Middle frontal gyrus (tissue), 1 donor: ENCODE measurements at regions not wholly inside any gene's neighbourhood (a gene's known extent, or its start where the extent isn't known, plus 50 kb on each side); places are given as distances from the start of the nearest gene placed in this dataset.

Experiments used
- DNase-seq: peaks from one replicate; pipeline ENCODE4 v3.0.0-alpha.2; 2015; ENCODE audit warnings: low spot score; ENCODE audit errors: extremely low spot score

DNA sequence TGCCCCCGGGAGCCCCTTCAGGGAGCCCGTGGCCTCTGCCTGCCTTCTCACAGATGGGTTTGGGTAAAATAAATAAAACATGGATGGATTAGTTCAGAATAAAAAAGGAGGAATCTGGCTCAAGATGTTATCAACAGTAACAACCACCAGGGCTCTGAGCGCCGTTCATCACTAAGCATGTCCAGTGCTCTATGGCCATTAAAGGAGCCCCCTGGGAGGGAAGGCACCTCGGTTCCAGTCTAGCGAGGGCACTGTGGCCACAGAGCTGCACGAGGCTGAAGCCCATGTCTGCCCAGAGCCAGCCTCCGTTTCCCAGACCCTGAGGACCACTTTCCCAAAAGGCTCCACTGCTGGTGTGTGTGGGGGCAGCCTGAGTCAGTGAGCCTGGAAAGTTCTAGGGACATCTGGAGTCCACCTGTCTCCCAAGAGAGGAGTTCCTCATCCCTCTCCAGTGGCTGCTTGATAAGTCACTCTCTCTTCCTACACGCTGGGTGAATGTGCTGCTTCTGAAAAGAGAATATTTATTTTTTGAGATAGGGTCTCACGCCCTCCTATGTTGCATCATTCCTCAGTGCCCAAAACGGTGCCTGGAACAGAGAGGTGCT lies 614.6 kb downstream of the TBC1D22A start:
- no peak for DNase-seq

DNA sequence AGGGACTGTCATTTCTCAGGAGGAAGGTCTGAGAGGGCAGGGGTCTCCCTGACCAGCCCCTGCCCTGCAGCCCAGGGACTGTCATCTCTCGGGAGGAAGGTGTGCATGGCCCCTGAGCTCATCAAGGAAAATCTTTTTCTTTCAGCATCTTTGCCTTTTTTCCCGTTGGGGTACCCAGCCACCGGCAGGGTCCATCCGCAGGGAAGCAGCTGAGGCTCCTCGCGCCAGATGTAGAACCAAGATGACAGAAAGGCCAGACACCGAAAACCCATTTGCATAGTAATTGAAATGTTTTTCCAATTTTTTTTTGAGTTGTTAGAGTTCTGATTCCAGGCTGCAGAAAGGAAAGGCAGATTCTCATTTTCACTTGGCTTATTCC lies 613.9 kb downstream of the TBC1D22A start:
- DNase-seq: no peak

DNA sequence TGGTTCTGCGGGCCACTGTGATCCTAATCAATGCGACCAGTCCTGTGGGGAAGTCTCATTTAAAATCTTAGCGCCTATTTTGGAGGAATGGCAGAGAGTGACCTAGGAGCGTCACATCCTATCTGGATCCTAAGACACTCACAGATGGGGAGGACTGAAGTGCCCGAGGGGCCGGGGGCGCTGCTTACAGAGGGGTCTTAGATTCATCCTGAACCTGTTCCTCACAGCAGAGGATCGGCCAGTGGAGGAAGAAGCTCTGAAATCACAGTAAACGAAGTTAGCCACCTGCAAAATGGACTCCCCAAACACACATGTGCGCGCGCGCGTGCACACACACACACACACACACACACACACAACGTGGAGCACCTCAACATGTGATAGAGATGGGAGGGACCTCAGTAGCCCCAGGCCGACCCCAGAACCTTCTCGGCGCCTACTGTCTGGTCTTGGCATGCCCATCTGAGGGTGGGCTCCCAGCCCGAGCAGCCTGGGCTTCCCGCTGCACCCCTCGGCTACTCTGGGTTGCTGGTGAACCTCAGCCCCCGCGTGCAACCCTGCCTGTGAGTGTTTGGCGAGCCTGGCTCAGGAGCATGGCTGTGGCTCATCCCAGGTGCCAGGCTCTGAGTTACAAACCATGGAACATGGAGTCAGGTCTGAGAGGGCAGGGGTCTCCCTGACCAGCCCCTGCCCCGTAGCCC lies 613.3 kb downstream of the TBC1D22A start:
- DNase-seq: no peak

DNA sequence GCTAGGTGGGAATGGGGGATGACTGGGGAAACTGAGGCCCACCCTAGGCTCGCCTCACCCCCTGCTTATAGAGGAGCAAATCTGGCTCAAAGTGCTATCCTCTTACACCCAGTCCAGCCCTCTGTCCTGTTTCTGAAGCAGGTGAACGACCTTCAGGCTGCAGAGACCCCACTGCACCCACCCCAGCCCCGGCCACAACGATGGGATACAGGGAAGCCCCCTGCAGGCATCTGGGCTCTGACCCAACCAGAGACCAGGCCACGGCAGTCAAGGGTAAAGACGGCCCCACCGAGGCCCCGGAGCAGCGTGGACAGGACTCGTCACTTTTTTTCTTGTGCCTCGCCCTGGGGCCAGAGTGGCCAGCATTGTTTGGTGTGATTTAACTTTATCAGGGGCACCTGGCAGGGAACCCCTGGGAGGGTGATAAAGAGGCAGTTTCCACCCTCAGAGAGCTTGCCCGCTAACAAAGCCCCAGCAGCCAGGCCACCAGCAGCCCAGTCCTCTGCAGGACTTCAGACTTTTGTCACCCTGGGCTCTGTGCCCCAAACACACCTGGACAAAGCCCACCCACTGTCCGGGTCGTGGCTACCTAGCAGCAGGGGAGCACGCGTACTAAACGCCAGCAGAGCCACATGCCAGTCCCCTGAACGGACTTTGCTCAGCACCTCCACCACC lies 612.6 kb downstream of the TBC1D22A start:
- DNase-seq: no peak

DNA sequence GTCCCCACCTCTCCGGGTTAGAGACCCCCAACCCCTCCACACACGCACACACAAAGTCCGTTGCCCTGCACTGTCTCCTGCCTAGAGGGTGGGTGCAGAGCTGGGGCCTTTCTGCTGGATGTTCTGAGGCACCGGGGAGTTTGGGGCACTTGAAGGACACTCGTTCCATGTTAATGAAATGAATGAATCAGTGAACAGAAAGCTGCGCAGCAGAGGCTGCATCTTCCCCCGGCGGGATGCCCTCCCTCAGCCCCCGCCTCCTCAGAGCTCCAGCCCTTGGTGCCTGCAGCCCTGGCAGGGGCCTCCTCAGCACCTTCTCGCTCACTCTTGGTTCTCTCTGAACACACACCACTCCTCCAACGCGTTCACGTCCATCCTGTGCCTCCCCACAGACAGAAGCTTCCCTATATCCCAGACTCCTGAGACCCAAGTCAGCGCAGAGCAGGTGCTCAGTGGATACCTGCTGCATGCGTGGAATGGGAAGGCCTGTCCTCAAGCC lies 611.9 kb downstream of the TBC1D22A start:
- DNase-seq: no peak

DNA sequence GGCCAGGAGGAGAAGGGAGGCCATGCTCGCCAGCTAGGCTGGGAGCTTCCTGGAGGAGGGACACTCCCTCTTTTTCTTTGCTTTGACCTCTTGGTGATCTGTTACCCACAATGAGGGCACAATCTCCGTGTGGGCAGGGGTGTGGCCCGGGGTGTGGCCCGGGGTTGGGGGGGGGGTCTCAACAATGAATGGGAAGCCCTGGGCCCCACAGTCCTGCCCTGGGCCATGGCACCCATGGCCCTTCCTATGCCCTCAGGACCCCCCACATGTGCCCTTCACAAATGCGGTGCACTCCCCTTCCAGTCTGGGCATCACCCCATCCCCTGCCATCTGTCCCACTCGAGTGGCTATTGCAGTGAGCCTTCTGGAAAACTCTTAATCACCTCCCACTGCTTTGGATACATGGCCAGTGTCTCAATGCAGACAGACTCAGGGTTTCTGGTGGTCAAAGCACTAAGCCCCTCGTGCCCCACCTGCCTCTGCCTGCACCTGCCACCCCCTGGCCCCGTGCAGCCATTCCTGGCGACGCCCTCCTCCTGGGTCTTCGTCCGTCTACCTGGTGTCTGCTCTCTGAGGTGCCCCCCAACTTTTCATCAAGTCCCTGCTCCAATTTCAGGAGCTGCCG lies 611.3 kb downstream of the TBC1D22A start:
- no peak for DNase-seq

DNA sequence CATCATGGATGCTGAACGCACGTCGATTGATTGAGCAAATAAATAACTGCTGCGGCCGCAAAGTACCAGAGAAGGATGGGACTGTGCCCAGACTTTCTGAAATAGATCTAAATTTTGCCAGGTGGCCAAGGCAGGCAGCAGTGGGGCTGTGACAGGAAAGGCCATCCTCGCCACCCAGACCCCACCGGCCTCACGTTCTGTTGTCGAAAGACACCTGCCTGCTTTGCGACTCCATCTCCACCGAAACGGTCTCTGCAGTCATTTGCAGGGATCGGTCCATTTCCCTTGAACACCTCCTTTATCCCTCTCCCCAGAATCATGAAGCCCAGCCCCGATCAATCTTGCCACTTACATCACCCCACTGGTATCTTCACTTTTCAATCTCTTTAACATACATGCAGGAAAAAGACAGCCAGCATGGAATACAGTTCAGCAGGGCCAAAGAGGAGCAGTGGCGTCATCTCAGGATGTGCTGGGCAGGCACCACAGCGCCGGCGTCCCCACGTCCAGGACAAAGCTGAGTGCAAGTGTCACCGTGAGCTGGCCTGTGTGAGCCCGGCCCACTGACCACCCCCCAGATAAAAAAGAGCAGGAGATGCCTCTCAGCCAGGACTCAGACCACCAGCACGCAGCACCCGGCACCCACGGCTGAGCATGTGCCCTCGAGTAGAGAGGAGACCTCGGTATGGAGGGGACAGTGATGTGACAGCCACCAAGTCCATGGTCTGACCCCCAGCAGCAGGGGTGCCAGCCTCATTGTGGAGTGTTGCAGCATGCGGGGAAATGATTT lies 610.3 kb downstream of the TBC1D22A start:
- DNase-seq: no peak

DNA sequence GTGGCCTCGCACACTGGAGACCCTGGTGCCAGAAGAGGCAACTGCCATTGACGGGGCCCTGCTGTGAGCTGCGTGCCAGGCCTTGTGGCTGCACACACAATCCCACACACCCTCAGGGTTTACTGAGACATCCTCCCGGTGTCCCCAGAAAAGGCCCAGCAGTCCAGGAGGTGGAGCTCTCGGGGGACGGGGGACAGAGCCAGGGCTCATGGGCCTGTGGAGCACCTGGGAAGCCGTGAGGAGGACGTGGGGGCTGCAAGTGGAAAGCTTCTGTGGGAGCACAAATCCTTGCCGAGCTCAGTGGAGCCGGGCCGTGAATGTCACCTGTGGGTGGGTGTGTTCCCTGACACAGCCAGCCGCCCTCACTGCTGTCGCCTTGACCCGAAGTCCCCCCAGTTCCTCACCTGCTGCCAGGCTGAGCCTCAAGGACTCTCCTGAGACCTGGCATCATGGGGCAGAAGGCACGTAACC lies 609.7 kb downstream of the TBC1D22A start:
- DNase-seq: no peak

DNA sequence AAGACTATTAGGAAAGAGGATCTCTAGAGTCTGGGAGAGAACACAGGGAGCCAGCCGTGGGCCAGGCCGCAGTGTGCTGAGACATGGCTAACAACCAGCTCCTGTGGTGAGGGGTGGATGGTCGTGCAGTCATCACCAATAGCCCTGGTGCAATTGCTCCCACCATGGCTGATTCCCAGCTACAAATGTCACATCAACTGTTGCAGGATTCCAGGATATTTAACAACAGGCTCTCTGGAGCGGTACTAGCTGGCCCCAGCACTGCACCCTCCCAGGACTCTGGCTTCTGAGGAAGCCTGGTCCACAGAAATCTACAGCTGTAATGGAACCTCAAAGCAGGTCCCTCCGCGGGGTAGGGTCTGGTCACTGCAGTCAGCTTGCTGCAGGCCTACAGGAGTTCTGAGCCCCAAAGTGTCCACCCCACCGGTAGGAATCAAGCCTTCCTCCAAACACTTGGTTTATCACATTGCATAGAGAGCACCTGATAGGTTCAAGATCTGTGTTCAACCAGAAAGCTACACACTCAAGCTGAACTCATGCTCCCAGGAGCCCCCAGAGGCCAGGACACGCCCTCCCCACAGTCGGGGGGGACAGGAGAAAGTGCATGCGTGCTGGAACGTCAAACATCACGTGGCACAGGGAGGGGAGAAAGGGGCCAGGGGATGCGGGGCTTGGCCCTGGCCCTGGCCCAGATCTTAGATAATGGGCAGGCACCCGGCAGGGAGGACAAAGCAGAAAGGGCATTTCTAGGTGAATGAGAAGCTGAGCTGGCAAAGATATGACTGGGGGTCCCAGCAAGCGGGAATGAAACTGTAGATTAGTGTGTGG lies 609.0 kb downstream of the TBC1D22A start:
- no peak for DNase-seq

DNA sequence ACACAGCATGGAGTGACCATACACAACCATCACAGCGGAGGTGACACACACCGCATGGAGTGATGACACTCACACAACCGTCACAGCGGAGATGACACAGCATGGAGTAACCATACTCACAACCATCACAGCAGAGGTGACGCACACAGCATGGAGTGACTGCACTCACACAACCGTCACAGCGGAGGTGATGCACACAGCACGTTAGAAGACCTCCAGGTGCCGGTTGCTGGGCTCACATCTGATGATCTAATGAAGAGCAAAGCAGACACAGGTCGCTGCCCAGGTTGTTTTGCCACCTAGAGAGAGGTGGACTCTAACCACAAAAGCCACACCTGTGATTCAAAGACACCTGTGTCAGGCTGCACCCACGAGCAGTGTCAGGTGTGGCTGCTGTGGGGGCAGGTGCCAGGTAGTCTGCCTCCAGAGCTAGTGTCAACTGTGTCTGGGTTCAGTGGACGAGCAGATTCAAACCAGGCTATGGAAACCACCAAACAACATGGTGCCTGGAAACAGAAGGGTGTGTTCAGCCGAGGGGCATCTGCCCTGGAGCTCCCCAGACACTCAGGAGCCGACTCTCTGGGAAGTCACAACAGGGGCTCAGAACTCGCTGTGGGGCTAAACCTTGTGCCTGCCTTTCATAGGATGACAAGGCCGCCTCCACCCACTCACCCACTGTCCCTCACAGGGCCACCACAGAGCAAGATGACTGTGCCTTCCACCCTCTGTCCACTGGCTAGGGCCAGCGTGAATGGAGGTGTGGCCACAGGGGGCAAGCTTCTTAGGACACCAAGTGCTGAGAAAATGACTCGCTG lies 608.2 kb downstream of the TBC1D22A start:
- no peak for DNase-seq

DNA sequence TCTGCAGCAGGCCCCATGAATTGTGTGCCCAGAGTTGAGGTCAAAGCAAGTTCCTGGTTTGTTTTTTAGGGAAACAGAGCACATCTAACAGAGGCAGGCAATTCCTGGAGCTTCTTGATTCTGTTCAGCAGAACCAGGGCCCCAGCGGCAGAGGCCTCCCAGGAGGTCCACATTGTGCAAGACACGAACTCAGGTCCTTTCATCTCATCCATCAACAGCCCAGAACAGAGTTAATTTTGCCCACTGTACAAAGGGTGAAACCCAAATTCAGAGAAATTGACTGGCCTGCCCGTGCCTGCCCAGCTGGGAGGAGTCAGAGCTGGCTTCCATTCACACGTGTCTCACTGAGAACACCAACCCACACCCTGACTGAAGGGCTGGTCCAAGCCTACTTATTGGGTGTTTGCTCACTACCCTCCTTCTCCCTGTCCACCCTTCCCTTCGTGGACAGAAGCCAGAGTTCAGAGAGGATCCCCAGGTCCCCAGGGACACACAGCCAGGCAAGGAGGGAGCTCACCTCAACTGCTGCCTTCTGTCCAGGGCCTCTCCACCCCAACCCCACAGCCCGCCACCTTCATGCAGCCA lies 607.1 kb downstream of the TBC1D22A start:
- no peak for DNase-seq

DNA sequence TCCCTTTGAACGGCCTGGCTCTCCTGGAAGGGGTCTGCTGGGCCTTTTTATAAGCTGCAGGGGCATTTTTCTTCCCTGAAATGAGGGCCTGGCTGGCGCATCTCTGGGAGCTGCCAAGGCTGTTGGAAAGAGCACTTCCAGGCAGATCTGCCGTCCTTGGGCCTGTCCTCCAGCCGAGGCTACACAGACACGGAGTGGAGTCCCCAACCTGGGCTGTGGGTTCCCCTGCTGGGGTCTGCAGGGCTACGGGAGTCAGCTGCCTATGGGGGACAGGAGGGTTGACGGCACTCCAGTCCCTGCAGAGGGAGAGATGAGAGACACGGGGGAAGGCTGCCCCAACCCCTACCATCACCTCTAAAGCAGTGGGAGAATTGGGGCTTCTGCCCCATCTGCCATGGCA lies 606.6 kb downstream of the TBC1D22A start:
- DNase-seq: no peak

DNA sequence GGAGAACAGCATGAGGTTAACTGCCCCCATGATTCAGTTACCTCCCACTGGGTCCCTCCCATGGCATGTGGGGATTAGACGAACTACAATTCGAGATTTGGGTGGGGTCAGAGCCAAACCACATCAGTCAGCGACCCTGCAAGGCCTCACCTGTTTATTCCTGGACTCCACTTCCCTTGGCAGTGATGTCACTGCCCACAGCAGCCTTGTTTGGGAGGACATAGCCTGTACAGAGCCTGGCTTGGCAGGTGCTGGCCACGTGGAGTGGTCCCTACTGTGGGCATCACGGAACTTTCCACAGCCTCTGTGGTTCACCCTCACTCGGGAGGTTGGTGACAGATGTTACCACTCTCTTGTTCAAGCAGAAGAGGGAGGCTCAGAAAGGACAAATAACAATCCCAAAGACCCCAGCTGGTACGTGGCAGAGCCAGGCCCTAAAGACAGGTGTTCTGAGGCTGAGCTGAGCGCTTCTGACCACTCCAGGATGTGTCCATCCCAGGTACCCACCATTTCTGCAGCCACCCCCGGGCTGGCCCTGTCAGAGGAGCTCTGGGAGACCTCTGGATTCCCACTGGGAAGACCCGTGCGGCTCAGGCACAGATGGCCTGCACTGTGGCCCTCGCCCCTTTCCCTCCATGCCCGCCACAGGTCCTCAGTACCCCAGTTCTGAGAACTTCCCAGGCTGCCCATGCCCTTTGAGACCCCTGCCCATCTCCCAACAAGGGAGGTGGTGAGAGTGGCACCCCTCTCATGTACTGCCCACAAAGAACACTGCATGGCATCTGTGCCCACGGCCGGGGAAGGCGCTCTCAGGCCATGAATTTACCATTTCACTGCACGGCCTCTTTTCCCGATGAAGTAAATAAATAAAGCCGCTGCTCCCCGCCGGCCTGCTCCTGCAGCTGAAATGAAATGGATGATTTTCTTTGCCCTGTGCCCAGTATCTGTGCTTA lies 605.8 kb downstream of the TBC1D22A start:
- no peak for DNase-seq

DNA sequence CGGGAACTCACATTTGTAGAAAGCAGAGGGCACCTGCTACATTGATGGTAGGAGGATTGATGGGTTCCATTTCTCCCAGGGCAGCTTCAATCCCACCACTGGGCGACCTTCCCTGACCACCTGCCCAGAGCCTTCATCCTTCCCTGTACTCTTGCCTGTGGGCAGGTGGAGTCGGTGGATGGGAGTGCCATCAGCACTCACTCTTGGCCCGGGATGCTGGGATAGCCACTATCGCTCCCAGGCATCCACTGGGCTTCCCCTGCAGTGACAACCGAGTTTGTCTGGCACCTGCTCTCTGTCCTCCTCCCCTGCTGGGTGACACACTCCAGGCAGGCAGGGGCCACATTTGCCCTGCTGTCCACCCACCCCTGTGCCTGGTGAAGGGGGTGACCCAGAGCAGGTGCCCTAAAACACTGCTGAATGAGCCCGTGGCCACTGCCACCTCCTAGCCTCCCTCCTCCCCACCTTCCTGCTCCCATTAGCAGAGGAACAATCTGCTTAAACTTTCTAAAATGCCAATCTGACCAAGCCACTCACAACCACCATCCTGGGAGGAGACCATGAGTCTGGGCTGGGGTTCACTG lies 604.7 kb downstream of the TBC1D22A start:
- no peak for DNase-seq

DNA sequence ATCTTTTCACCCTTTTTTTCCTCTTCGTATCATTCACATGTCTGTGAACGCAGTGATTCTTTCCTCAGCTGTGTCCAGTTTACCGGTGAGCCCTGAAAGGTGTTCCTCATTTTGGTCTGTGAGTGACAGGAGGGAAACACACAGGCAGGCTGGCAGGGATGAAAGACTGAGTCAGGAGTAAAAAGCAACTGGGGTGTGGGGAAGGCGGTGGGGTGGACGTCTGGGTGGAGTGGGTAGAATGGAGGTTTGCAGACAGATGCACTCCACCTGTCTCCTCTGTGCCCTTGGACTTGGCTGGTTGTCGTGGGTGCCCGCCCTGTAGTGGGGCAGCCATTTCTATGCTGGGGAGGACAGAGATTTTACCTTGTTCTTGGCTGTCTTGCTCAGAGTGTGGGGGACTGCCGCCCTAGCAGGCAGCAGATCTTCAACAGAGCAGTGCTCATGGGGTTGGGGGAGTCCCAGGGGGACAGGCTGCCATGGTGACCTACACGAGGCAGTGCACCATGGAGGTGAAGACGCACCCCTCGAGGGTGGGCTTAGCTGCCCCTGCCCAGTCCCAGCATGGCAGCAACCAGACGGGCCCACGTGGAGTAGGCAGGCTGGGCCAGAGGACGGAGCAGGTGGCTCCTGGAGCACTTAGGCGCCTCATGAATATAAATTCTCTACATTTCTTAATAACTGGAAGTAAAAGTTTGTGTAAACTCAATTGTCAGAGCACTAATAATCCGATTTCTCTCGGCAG lies 603.7 kb downstream of the TBC1D22A start:
- no peak for DNase-seq

DNA sequence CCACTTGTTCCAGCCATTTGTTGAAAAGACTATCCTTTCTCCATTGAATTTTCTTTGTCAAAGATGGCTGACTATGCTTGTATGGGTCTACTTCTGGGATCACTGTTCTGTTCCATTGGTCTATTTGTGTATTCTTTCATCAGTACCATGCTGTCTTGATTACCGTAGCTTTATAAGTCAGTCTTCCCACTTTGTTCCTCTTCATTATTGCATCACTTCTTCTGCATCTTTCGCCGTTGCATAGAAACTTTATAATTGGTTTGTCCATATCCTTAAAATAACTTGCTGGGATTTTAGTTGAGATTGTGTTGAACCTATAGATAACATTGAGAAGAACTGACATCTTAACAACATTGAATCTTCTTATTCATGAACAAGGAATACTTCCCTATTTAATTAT lies 598.8 kb downstream of the TBC1D22A start:
- no peak for DNase-seq

DNA sequence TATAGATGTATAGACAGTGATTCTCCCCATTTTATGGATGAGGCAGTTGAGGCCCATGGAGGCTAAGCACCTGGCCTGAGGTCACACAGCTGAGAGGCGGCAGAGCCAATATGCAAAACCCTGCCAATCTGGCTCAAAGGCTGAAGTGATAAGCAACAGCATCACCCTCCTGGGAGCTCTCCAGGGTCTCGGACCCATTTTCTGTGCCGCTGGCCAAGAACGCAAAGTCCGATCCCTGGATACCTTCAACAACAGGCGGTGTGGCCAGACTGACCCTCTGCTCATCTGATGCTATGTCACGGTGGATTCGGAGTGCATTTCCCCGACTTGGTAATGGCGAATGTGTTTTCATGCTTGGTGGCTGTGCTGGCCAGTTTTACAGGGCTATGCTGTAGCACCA lies 595.0 kb downstream of the TBC1D22A start:
- no peak for DNase-seq
